Mucosa of descending colon (tissue), 3 donors: ENCODE measurements at regions not wholly inside any gene's neighbourhood (a gene's known extent, or its start where the extent isn't known, plus 50 kb on each side); places are given as distances from the start of the nearest gene placed in this dataset.

Experiments used
- ATAC-seq: fragments of 200-7000 bp; cut with Tn5 transposase; one replicate; pipeline ENCODE4 v1.9.1; 2020; ENCODE audit warnings: mild to moderate bottlenecking, moderate library complexity
- DNase-seq, 3 donors: peaks; one replicate each; pipeline ENCODE4 v3.0.0-alpha.2; 2020
- H3K36me3 ChIP-seq: fragments of 200-600 bp; one replicate; pipeline ENCODE4 v1.8.0; 2021; ENCODE audit warnings: low read depth, mild to moderate bottlenecking
- H3K4me1 ChIP-seq: fragments of 200-600 bp; one replicate; pipeline ENCODE4 v1.8.0; 2021; ENCODE audit warnings: low read depth, mild to moderate bottlenecking
- H3K4me3 ChIP-seq: fragments of 200-600 bp; one replicate; pipeline ENCODE4 v1.8.0; 2021; ENCODE audit warnings: mild to moderate bottlenecking
- H3K9me3 ChIP-seq: fragments of 200-600 bp; one replicate; pipeline ENCODE4 v1.8.0; 2021; ENCODE audit warnings: mild to moderate bottlenecking
- CTCF ChIP-seq: fragments of 200-600 bp; IDR thresholded peaks from one replicate; pipeline ENCODE4 v1.8.0; 2022; ENCODE audit warnings: antibody characterized with exemption, mild to moderate bottlenecking
- intact Hi-C, 2 donors: fragments of 100-400 bp; cut with DNase I in 1 of 2; cut with micrococcal nuclease in 1 of 2; formaldehyde crosslinking; loops; one replicate each; pipeline versions ENCODE4 v1.11.0 to v1.11.1; 2022; cut with DNase I, micrococcal nuclease
- donor health status: DM: no; HTN: no; CAD: no; lungs with moderate emphysema.
- donor health status: DM: no; HTN: no; CAD: no.
- donor health status: DM: no; HTN: yes; CAD: no.

GRCh38 chr12:30823764-30824163, 69.0 kb upstream of the CAPRIN2 start:
- intact Hi-C loops, result no loop called here
- ATAC-seq, result no peak
- Histone ChIP-seq H3K36me3 (no peaks in the 10 kb centered on the region), H3K4me1 (peaks cover 9% of the 10 kb centered on the region), H3K9me3 (no peaks in the 10 kb centered on the region), H3K4me3 (no peak overlapping the region)
- no peak for DNase-seq
- TF ChIP-seq CTCF, result no peak

- intact Hi-C loops, result no loop called here
- no peaks in the 10 kb centered on the region for H3K9me3 ChIP-seq
- no peak overlapping the region for H3K4me3 ChIP-seq
- H3K4me1 ChIP-seq, result peaks cover 9% of the 10 kb centered on the region
- TF ChIP-seq CTCF, result peak; percentile 17
- H3K36me3 ChIP-seq, result no peaks in the 10 kb centered on the region
- ATAC-seq, result peak; percentile 62
- peak; percentile 22 to 55 (median 54) for DNase-seq
These were observed 68.5 kb upstream of the CAPRIN2 start for GRCh38 chr12:30823156-30823699.

GRCh38 chr12:30822385-30823155, 67.8 kb upstream of the CAPRIN2 start:
- intact Hi-C loops, result no loop called here
- DNase-seq (peak; percentile 57 to 74 (median 66)), ATAC-seq (peak; percentile 80)
- no peak for TF ChIP-seq CTCF
- Histone ChIP-seq H3K36me3 (no peaks in the 10 kb centered on the region), H3K9me3 (no peaks in the 10 kb centered on the region), H3K4me1 (peaks cover 9% of the 10 kb centered on the region), H3K4me3 (no peak overlapping the region)

- TF ChIP-seq CTCF, result no peak
- Histone ChIP-seq H3K4me3 (no peak overlapping the region), H3K36me3 (no peaks in the 10 kb centered on the region), H3K9me3 (no peaks in the 10 kb centered on the region), H3K4me1 (peaks cover 9% of the 10 kb centered on the region)
- intact Hi-C loops, result no loop called here
- no peak for DNase-seq
- no peak for ATAC-seq
These were observed 65.7 kb upstream of the CAPRIN2 start for GRCh38 chr12:30820406-30820946.

- Histone ChIP-seq H3K36me3 (no peaks in the 10 kb centered on the region), H3K9me3 (no peaks in the 10 kb centered on the region), H3K4me3 (no peak overlapping the region), H3K4me1 (peaks cover 9% of the 10 kb centered on the region)
- intact Hi-C loops, result no loop called here
- TF ChIP-seq CTCF, result no peak
- no peak for ATAC-seq
- no peak for DNase-seq
These were observed 63.8 kb upstream of the CAPRIN2 start for GRCh38 chr12:30818562-30818961.
